SK-N-MC (cell line): ENCODE measurements at regions not wholly inside any gene's neighbourhood (a gene's known extent, or its start where the extent isn't known, plus 50 kb on each side); places are given as distances from the start of the nearest gene placed in this dataset.

Experiments
- EZH2 ChIP-seq: fragments of 200-600 bp; sonication (generic); IDR thresholded peaks from one replicate; pipeline ENCODE4 v1.6.1; 2017; ENCODE audit warnings: antibody characterized with exemption
- POLR2AphosphoS5 ChIP-seq: IDR thresholded peaks from 2 replicates; pipeline ENCODE4 v1.6.1; 2012; ENCODE audit warnings: mild to moderate bottlenecking, low read depth, low read length, borderline replicate concordance

GRCh38 chr12:24643120-24644119 is 305.5 kb downstream of the BCAT1 start:
- TF ChIP-seq EZH2, result no peak
- no peak for TF ChIP-seq POLR2AphosphoS5
